Fibroblast of lung (primary cell): ENCODE measurements at regions not wholly inside any gene's neighbourhood (a gene's known extent, or its start where the extent isn't known, plus 50 kb on each side); places are given as distances from the start of the nearest gene placed in this dataset.

Experiments
- EZH2 ChIP-seq: IDR thresholded peaks from 2 replicates; pipeline ENCODE4 v1.5.1; 2012; ENCODE audit warnings: low read length, control low read depth, mild to moderate bottlenecking; ENCODE audit errors: missing control alignments
- TF ChIP-seq, protein P1 (sequence below), 2 donors: IDR thresholded peaks in 1 of 2; conservative IDR thresholded peaks in 1 of 2; 1 replicate in 1 of 2; 2 replicates in 1 of 2; pipeline ENCODE4 v1.5.1; 2011 to 2012; ENCODE audit warnings: low read length in 2 of 2, control low read depth in 1 of 2, inconsistent platforms in 1 of 2, low read depth in 1 of 2, mild to moderate bottlenecking in 1 of 2

- TF ChIP-seq, protein P1, sequence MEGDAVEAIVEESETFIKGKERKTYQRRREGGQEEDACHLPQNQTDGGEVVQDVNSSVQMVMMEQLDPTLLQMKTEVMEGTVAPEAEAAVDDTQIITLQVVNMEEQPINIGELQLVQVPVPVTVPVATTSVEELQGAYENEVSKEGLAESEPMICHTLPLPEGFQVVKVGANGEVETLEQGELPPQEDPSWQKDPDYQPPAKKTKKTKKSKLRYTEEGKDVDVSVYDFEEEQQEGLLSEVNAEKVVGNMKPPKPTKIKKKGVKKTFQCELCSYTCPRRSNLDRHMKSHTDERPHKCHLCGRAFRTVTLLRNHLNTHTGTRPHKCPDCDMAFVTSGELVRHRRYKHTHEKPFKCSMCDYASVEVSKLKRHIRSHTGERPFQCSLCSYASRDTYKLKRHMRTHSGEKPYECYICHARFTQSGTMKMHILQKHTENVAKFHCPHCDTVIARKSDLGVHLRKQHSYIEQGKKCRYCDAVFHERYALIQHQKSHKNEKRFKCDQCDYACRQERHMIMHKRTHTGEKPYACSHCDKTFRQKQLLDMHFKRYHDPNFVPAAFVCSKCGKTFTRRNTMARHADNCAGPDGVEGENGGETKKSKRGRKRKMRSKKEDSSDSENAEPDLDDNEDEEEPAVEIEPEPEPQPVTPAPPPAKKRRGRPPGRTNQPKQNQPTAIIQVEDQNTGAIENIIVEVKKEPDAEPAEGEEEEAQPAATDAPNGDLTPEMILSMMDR (conservative IDR thresholded peaks at IDR 0.05 in 1 of 2, IDR thresholded peaks at IDR 0.05 in 1 of 2; ENCODE audit: low read depth in 1 of 2, low read length in 2 of 2), result no peak
- no peak for TF ChIP-seq EZH2
Measured at GRCh38 chr9:85349046-85349445, 392.7 kb downstream of the AGTPBP1 start.
